Left colon (tissue), 2 donors: ENCODE measurements at regions not wholly inside any gene's neighbourhood (a gene's known extent, or its start where the extent isn't known, plus 50 kb on each side); places are given as distances from the start of the nearest gene placed in this dataset.

Experiments used
- ATAC-seq: fragments of 200-7000 bp; cut with Tn5 transposase; one replicate; pipeline ENCODE4 v1.9.1; 2020; ENCODE audit warnings: mild to moderate bottlenecking, moderate library complexity
- DNase-seq, 2 donors: peaks; one replicate each; pipeline ENCODE4 v3.0.0-alpha.2; 2020
- intact Hi-C, 2 donors: fragments of 100-400 bp; cut with DNase I in 1 of 2; cut with micrococcal nuclease in 1 of 2; formaldehyde crosslinking; loops; one replicate each; pipeline versions ENCODE4 v1.11.2 to v1.14.0; 2022; cut with DNase I, micrococcal nuclease
- donor health status: DM: no; HTN: no; CAD: no.
- donor health status: DM: yes; HTN: yes; CAD: no.

DNA sequence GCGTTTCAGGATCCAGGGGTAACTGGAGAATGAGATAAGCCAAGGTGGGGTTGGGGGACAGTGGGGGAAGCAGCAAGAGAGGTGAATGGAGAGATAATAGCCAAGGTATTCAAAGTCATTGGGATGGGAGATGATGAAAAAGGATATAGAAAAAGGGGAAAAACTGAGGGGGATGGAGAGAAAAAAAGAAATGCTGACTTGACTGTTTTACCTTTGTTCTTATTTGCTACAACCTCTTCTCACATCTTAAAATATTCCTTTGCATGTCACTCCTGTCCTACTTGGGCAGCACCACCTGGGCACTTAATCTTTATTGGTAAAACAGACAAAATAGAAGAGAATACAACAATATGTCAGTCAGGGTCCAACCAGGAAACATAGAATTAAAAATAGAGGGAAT is 56.0 kb upstream of the FNDC3A start:
- DNase-seq (no peak), ATAC-seq (no peak)
- intact Hi-C loops: no loop called here

DNA sequence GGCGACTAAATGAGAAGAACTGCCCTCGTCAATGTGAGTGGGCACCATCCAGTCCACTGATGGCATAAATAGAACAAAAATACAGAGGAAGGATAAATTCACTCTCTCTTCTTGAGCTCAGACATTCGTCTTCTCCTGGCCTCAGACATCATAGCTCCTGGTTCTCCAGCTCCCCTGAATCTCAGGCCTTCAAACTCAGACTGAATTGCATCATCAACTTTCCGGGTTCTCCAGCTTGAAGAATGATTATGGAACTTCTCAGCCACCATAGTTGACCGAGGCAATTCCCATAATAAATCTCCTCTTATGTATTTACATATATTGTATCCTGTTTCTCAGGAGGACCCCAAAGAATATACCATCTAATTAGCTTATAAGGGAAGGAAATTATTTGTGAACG is 55.0 kb upstream of the FNDC3A start:
- ATAC-seq: no peak
- no peak for DNase-seq
- intact Hi-C loops: no loop called here

DNA sequence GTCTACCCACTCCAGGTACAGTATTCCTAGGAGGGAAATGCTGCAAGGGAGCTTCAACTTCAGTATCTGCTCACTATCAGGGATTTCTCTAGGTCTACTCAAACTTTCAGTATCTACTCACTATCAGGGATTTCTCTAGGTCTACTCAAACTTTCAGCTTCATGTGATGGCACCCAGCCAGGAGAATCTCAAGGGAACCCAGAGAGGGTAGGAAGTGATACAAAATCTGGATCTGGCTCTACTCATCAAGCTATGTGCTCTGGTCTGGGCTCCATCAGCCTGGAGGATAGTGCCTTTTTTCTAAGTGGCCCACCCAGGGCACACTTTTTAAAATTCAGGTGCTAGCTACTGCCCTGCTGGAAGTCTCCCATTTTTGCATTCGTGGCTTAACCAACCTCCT is 52.3 kb upstream of the FNDC3A start:
- DNase-seq (no peak), ATAC-seq (no peak)
- intact Hi-C loops: no loop called here

DNA sequence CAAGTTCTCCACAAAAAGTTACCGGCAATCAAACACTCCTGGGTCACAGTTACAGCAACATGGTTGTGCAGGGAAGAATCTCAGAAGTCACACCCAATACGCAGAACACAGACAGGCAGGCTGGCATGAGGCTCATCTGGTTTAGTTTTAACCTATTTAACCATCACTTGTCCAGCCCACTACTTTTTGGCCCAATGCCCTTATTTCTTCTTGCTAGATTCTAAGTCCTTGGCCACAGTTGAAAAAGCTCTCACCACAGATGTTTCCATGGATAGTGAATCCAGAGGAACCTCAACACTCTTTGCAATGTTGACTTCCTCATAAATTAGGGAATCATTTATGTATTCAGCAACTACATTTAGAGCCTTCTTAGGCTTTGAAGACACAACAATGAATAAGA is 50.7 kb upstream of the FNDC3A start:
- intact Hi-C loops: no loop called here
- ATAC-seq (no peak), DNase-seq (no peak)
